Mucosa of descending colon (tissue), 3 donors: ENCODE measurements at regions not wholly inside any gene's neighbourhood (a gene's known extent, or its start where the extent isn't known, plus 50 kb on each side); places are given as distances from the start of the nearest gene placed in this dataset.

Experiments
- ATAC-seq: fragments of 200-7000 bp; cut with Tn5 transposase; one replicate; pipeline ENCODE4 v1.9.1; 2020; ENCODE audit warnings: mild to moderate bottlenecking, moderate library complexity
- DNase-seq, 3 donors: peaks; one replicate each; pipeline ENCODE4 v3.0.0-alpha.2; 2020
- H3K36me3 ChIP-seq: fragments of 200-600 bp; one replicate; pipeline ENCODE4 v1.8.0; 2021; ENCODE audit warnings: low read depth, mild to moderate bottlenecking
- H3K4me1 ChIP-seq: fragments of 200-600 bp; one replicate; pipeline ENCODE4 v1.8.0; 2021; ENCODE audit warnings: low read depth, mild to moderate bottlenecking
- H3K4me3 ChIP-seq: fragments of 200-600 bp; one replicate; pipeline ENCODE4 v1.8.0; 2021; ENCODE audit warnings: mild to moderate bottlenecking
- H3K9me3 ChIP-seq: fragments of 200-600 bp; one replicate; pipeline ENCODE4 v1.8.0; 2021; ENCODE audit warnings: mild to moderate bottlenecking
- CTCF ChIP-seq: fragments of 200-600 bp; IDR thresholded peaks from one replicate; pipeline ENCODE4 v1.8.0; 2022; ENCODE audit warnings: antibody characterized with exemption, mild to moderate bottlenecking
- intact Hi-C, 2 donors: fragments of 100-400 bp; cut with DNase I in 1 of 2; cut with micrococcal nuclease in 1 of 2; formaldehyde crosslinking; loops; one replicate each; pipeline versions ENCODE4 v1.11.0 to v1.11.1; 2022; cut with DNase I, micrococcal nuclease
- donor health status: DM: no; HTN: no; CAD: no; lungs with moderate emphysema.
- donor health status: DM: no; HTN: no; CAD: no.
- donor health status: DM: no; HTN: yes; CAD: no.

GRCh38 chrX:25296850-25297249 lies 281.1 kb upstream of the ARX start:
- no peak for ATAC-seq
- DNase-seq = no peak

GRCh38 chrX:25295466-25295865 lies 279.7 kb upstream of the ARX start:
- no peaks in the 10 kb centered on the region for H3K9me3 ChIP-seq
- H3K36me3 ChIP-seq = no peaks in the 10 kb centered on the region
- ATAC-seq (no peak), DNase-seq (no peak)
- H3K4me1 ChIP-seq = no peaks in the 10 kb centered on the region
- no peak for TF ChIP-seq CTCF
- H3K4me3 ChIP-seq = no peak overlapping the region
- intact Hi-C loops = no loop called here

More at GRCh38 chrX:25296850-25297249, 281.1 kb upstream of the ARX start:
- H3K4me3 ChIP-seq = no peak overlapping the region
- H3K9me3 ChIP-seq = no peaks in the 10 kb centered on the region
- TF ChIP-seq CTCF = no peak
- no peaks in the 10 kb centered on the region for H3K36me3 ChIP-seq
- intact Hi-C loops = no loop called here
- no peaks in the 10 kb centered on the region for H3K4me1 ChIP-seq

GRCh38 chrX:25290132-25290531 lies 274.4 kb upstream of the ARX start:
- Histone ChIP-seq H3K4me3 (no peak overlapping the region), H3K4me1 (no peaks in the 10 kb centered on the region), H3K9me3 (no peaks in the 10 kb centered on the region), H3K36me3 (no peaks in the 10 kb centered on the region)
- no peak for TF ChIP-seq CTCF
- ATAC-seq (no peak), DNase-seq (no peak)
- intact Hi-C loops = no loop called here

GRCh38 chrX:25288676-25289075 lies 272.9 kb upstream of the ARX start:
- intact Hi-C loops = no loop called here
- H3K9me3 ChIP-seq = no peaks in the 10 kb centered on the region
- no peak for DNase-seq
- H3K4me1 ChIP-seq = no peaks in the 10 kb centered on the region
- H3K4me3 ChIP-seq = no peak overlapping the region
- no peak for ATAC-seq
- no peaks in the 10 kb centered on the region for H3K36me3 ChIP-seq
- no peak for TF ChIP-seq CTCF

GRCh38 chrX:25287521-25287920 lies 271.8 kb upstream of the ARX start:
- ATAC-seq = no peak
- no peaks in the 10 kb centered on the region for H3K9me3 ChIP-seq
- no peaks in the 10 kb centered on the region for H3K4me1 ChIP-seq
- DNase-seq = no peak
- H3K36me3 ChIP-seq = no peaks in the 10 kb centered on the region
- intact Hi-C loops = no loop called here
- no peak overlapping the region for H3K4me3 ChIP-seq
- no peak for TF ChIP-seq CTCF

- Histone ChIP-seq H3K36me3 (no peaks in the 10 kb centered on the region), H3K9me3 (no peaks in the 10 kb centered on the region), H3K4me1 (no peaks in the 10 kb centered on the region), H3K4me3 (no peak overlapping the region)
- DNase-seq (no peak), ATAC-seq (no peak)
- intact Hi-C loops = no loop called here
- TF ChIP-seq CTCF = no peak
Measured at GRCh38 chrX:25285598-25285997, 269.8 kb upstream of the ARX start.
